HCT116 (cell line): ENCODE measurements at regions not wholly inside any gene's neighbourhood (a gene's known extent, or its start where the extent isn't known, plus 50 kb on each side); places are given as distances from the start of the nearest gene placed in this dataset.
A peak's percentile ranks its signal among the peaks of the same experiment; 100 is the strongest.

ENCODE experiments used
- ATAC-seq: fragments of 200-7000 bp; cut with Tn5 transposase; 2 replicates; pipeline ENCODE4 v1.9.1; 2020; ENCODE audit warnings: mild to moderate bottlenecking, moderate library complexity
- BruUV-seq: library from RNA; stranded (reverse); fragments of 400-500 nt; replicated peaks from 2 replicates; lab custom pipeline; 2021; lab: Mats Ljungman, UMichigan
- CTCF ChIA-PET: fragments of 300-600 bp; sonication (Branson Sonifier 250); formaldehyde crosslinking; loops from one replicate; lab custom pipeline; 2021; ENCODE audit warnings: antibody characterized with exemption; lab: Charles Lee
- POLR2A ChIA-PET: fragments of 300-600, 350-600 bp; sonication (Branson Sonifier 250); formaldehyde crosslinking; loops from one replicate; lab custom pipeline; 2021; ENCODE audit warnings: antibody characterized with exemption; lab: Charles Lee
- RAD21 ChIA-PET, 2 experiments: fragments of 300-600 bp; sonication (Branson Sonifier 250); formaldehyde crosslinking; loops; one replicate each; lab custom pipeline; 2023; ENCODE audit warnings: low total read pairs in 2 of 2; ENCODE audit not compliant: uncharacterized antibody in 2 of 2, unreplicated experiment in 2 of 2, low non-redundant PET in 1 of 2; lab: Charles Lee
- DNase-seq: peaks from one replicate; pipeline ENCODE4 v3.0.0-alpha.2; 2010; ENCODE audit warnings: low read depth, low spot score
- H2AFZ ChIP-seq: fragments of 200-600 bp; shearing (Covaris generic), sonication (generic); 2 replicates; pipeline ENCODE4 v1.6.1; 2017; ENCODE audit warnings: low read depth, mixed run types, mixed read lengths, antibody characterized with exemption, low read length; ENCODE audit not compliant: poor library complexity, severe bottlenecking
- H3K27ac ChIP-seq: 2 replicates; pipeline ENCODE4 v1.5.1; 2012; ENCODE audit warnings: low read depth, low read length
- H3K27me3 ChIP-seq: fragments of 200-600 bp; sonication (generic); 2 replicates; pipeline ENCODE4 v1.6.1; 2016; ENCODE audit warnings: mixed run types, low read length, mixed read lengths; ENCODE audit not compliant: insufficient read depth
- H3K36me3 ChIP-seq, 2 experiments: fragments of 200-500 bp in 1 of 2; fragments of 200-600 bp in 1 of 2; sonication (Bioruptor generic) in 1 of 2; sonication (generic) in 1 of 2; 2 replicates each; pipeline versions ENCODE4 v1.5.1 to v1.6.1; 2014 to 2016; ENCODE audit warnings: low read length in 2 of 2, inconsistent platforms in 1 of 2, mixed read lengths in 1 of 2, mixed run types in 1 of 2; ENCODE audit not compliant: insufficient read depth in 2 of 2, control insufficient read depth in 1 of 2
- H3K4me1 ChIP-seq, 2 experiments: fragments of 200-600 bp in 1 of 2; sonication (generic) in 1 of 2; 2 replicates each; pipeline versions ENCODE4 v1.5.1 to v1.6.1; 2012 to 2017; ENCODE audit warnings: low read length in 2 of 2, inconsistent platforms in 1 of 2, mild to moderate bottlenecking in 1 of 2, mixed read lengths in 1 of 2, mixed run types in 1 of 2, moderate library complexity in 1 of 2; ENCODE audit not compliant: insufficient read depth in 2 of 2, control insufficient read depth in 1 of 2
- H3K4me2 ChIP-seq: fragments of 200-600 bp; sonication (generic); 2 replicates; pipeline ENCODE4 v1.6.1; 2017; ENCODE audit warnings: mixed run types, low read length, mixed read lengths
- H3K4me3 ChIP-seq, 2 experiments: fragments of 200-600 bp in 1 of 2; sonication (generic) in 1 of 2; replicated peaks in 1 of 2; 2 replicates each; pipeline ENCODE4 v1.5.1; 2011 to 2016; ENCODE audit warnings: low read length in 2 of 2, control low read depth in 1 of 2, low read depth in 1 of 2, mild to moderate bottlenecking in 1 of 2, mixed read lengths in 1 of 2, mixed run types in 1 of 2
- H3K79me2 ChIP-seq: fragments of 200-600 bp; sonication (generic); 2 replicates; pipeline ENCODE4 v1.6.1; 2017; ENCODE audit warnings: mild to moderate bottlenecking, mixed run types, low read length, moderate library complexity, mixed read lengths; ENCODE audit not compliant: insufficient read depth
- H3K9ac ChIP-seq: fragments of 200-600 bp; sonication (generic); 2 replicates; pipeline ENCODE4 v1.6.1; 2016; ENCODE audit warnings: low read length, mixed read lengths
- H3K9me2 ChIP-seq: fragments of 200-600 bp; sonication (generic), shearing (Covaris generic); 2 replicates; pipeline ENCODE4 v1.6.1; 2017; ENCODE audit warnings: mixed run types, mild to moderate bottlenecking, moderate library complexity; ENCODE audit not compliant: insufficient read depth
- H3K9me3 ChIP-seq, 2 experiments: fragments of 200-500 bp in 1 of 2; fragments of 200-600 bp in 1 of 2; sonication (Bioruptor generic) in 1 of 2; sonication (generic) in 1 of 2; 2 replicates each; pipeline ENCODE4 v1.6.1; 2014 to 2017; ENCODE audit warnings: low read length in 2 of 2, mixed read lengths in 2 of 2, inconsistent platforms in 1 of 2, low read depth in 1 of 2, mild to moderate bottlenecking in 1 of 2, mixed run types in 1 of 2, moderate library complexity in 1 of 2; ENCODE audit not compliant: control insufficient read depth in 1 of 2, insufficient read depth in 1 of 2
- H4K20me1 ChIP-seq: fragments of 200-600 bp; sonication (generic), shearing (Covaris generic); 2 replicates; pipeline ENCODE4 v1.6.1; 2017; ENCODE audit warnings: mixed run types, mild to moderate bottlenecking, moderate library complexity; ENCODE audit not compliant: insufficient read depth
- ATF3 ChIP-seq: IDR thresholded peaks from 2 replicates; pipeline ENCODE4 v1.6.1; 2012
- CBX3 ChIP-seq: IDR thresholded peaks from 2 replicates; pipeline ENCODE4 v1.6.1; 2012; ENCODE audit warnings: low read depth
- CTCF ChIP-seq, 3 experiments: fragments of 200-600 bp in 1 of 3; sonication (generic) in 1 of 3; IDR thresholded peaks in 2 of 3; conservative IDR thresholded peaks in 1 of 3; 2 replicates each; pipeline ENCODE4 v1.5.1; 2012 to 2017; ENCODE audit warnings: low read depth in 2 of 3, low read length in 2 of 3, antibody characterized with exemption in 1 of 3, borderline replicate concordance in 1 of 3, control low read depth in 1 of 3, mild to moderate bottlenecking in 1 of 3, mixed read lengths in 1 of 3, mixed run types in 1 of 3, moderate library complexity in 1 of 3; ENCODE audit not compliant: insufficient read depth in 1 of 3
- ELF1 ChIP-seq: IDR thresholded peaks from 2 replicates; pipeline ENCODE4 v1.6.1; 2012; ENCODE audit warnings: low read depth, borderline replicate concordance
- EZH2phosphoT487 ChIP-seq: fragments of 200-600 bp; IDR thresholded peaks from 2 replicates; pipeline ENCODE4 v1.6.1; 2018; ENCODE audit warnings: antibody characterized with exemption, borderline replicate concordance
- FOSL1 ChIP-seq: IDR thresholded peaks from 2 replicates; pipeline ENCODE4 v1.6.1; 2012; ENCODE audit warnings: low read depth
- JUND ChIP-seq: IDR thresholded peaks from 2 replicates; pipeline ENCODE4 v1.6.1; 2012
- MAX ChIP-seq: IDR thresholded peaks from 2 replicates; pipeline ENCODE4 v1.6.1; 2012
- RAD21 ChIP-seq: IDR thresholded peaks from 2 replicates; pipeline ENCODE4 v1.6.1; 2012; ENCODE audit warnings: low read depth, mild to moderate bottlenecking
- REST ChIP-seq: IDR thresholded peaks from 2 replicates; pipeline ENCODE4 v1.6.1; 2012; ENCODE audit warnings: low read depth
- SP1 ChIP-seq: IDR thresholded peaks from 2 replicates; pipeline ENCODE4 v1.6.1; 2012; ENCODE audit warnings: low read depth
- SRF ChIP-seq: IDR thresholded peaks from 2 replicates; pipeline ENCODE4 v1.6.1; 2012; ENCODE audit warnings: low read depth
- TCF7L2 ChIP-seq: IDR thresholded peaks from 2 replicates; pipeline ENCODE4 v1.7.0; 2011; ENCODE audit warnings: borderline replicate concordance, inconsistent platforms; ENCODE audit not compliant: insufficient read depth, insufficient read length; ENCODE audit errors: extremely low read depth
- YY1 ChIP-seq: IDR thresholded peaks from 2 replicates; pipeline ENCODE4 v1.6.1; 2011; ENCODE audit warnings: low read length, low read depth, moderate library complexity, mild to moderate bottlenecking; ENCODE audit not compliant: insufficient replicate concordance; ENCODE audit errors: extremely low read depth
- ZBTB33 ChIP-seq: IDR thresholded peaks from 2 replicates; pipeline ENCODE4 v1.6.1; 2011; ENCODE audit warnings: mild to moderate bottlenecking, low read length, moderate library complexity; ENCODE audit not compliant: insufficient replicate concordance; ENCODE audit errors: extremely low read depth
- ZFX ChIP-seq: fragments of 450-650 bp; IDR thresholded peaks from 2 replicates; pipeline ENCODE4 v1.6.1; 2017
- intact Hi-C: fragments of 100-400 bp; cut with micrococcal nuclease; formaldehyde crosslinking; loops from 2 replicates; pipeline ENCODE4 v1.10.0; 2022

- BruUV-seq, result no TSS peak
- RAD21 ChIA-PET, result interaction anchor here in 1 of 2 experiments (1.2 kb wide), 1 partner anchor 90 kb away, joined by 3 read pairs; no protein-coding TSS in a partner anchor
- H3K9me2 ChIP-seq, result no peaks in the 10 kb centered on the region
- CTCF ChIA-PET, result interaction anchor here (0.6 to 2.6 kb wide), 23 partner anchors 10 to 181 kb away, joined by 3 to 32 read pairs (median 5); no protein-coding TSS in a partner anchor
- H3K27ac ChIP-seq, result no peak overlapping the region
- peak overlapping the region; percentile 32 for H2AFZ ChIP-seq
- H3K4me1 ChIP-seq, result peaks cover 0 to 4% of the 10 kb centered on the region in 2 experiments; a peak in 1 of 4 replicates
- no peaks in the 10 kb centered on the region for H4K20me1 ChIP-seq
- H3K27me3 ChIP-seq, result peaks cover 16% of the 10 kb centered on the region
- intact Hi-C loops, result loop anchor here (1.0 kb wide), 2 partner anchors 89 to 179 kb away; no protein-coding TSS in a partner anchor
- no peaks in the 10 kb centered on the region for H3K36me3 ChIP-seq
- no peaks in the 10 kb centered on the region for H3K9me3 ChIP-seq
- POLR2A ChIA-PET, result interaction anchor here (0.6 to 0.7 kb wide), 2 partner anchors 26 to 204 kb away, joined by 3 read pairs; no protein-coding TSS in a partner anchor
- peak; percentile 97 for ATAC-seq
- peak; percentile 78 for DNase-seq
- H3K4me3 ChIP-seq, result no peak overlapping the region
- peak overlapping the region; percentile 36 for H3K4me2 ChIP-seq
- H3K79me2 ChIP-seq, result no peaks in the 10 kb centered on the region
- no peak overlapping the region for H3K9ac ChIP-seq
- TF ChIP-seq SRF (no peak), ZFX (no peak), YY1 (peak; percentile 54), CTCF (IDR thresholded peaks at IDR 0.05 in 2 of 3, conservative IDR thresholded peaks at IDR 0.05 in 1 of 3; ENCODE audit: borderline replicate concordance in 1 of 3, insufficient read depth in 1 of 3, low read depth in 2 of 3, low read length in 2 of 3) (peak; percentile 63 to 100 (median 100); a peak in 5 of 6 replicates), MAX (no peak), FOSL1 (no peak), ATF3 (no peak), CBX3 (peak; percentile 76; the same call in 1 of the 2 replicates), ELF1 (no peak; the same call in 1 of the 2 replicates), TCF7L2 (peak; percentile 31), SP1 (no peak), ZBTB33 (no peak), JUND (no peak), REST (no peak), RAD21 (peak; percentile 72), EZH2phosphoT487 (no peak)
- TF ChIP-seq, all 23 proteins: peak for 5
Observed at GRCh38 chr17:51461578-51462004, 201.2 kb downstream of the UTP18 start.
